GM04503 (cell line): ENCODE measurements at regions not wholly inside any gene's neighbourhood (a gene's known extent, or its start where the extent isn't known, plus 50 kb on each side); places are given as distances from the start of the nearest gene placed in this dataset.
"Not testable (repeated sequence)": the region's sequence is repeated elsewhere in the genome, so short reads cannot be mapped to it uniquely, and the experiment has no call there.

Source experiments
- DNase-seq: peaks from one replicate; pipeline ENCODE4 v3.0.0-alpha.2; 2012; ENCODE audit warnings: low read depth

DNA sequence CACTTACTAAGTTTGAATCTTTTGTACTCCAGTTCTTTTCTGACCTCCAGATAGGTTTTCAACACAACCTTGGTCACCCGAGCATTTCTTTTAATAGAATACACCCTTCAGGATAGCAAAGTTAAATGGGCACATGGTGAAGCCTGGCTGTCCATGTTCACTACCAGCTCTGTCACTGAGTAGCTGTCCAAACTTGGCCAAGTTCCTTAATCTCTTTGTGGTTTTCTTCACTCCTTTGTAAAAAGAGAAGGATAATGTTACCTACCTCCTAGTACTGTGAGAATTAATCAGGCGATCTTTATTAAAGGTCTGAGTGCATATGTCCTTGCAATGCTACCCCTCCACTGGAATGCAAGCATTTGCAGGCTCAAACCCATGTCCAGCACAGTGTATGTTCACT lies 128.1 kb upstream of the PTPRZ1 start:
- DNase-seq = no peak

DNA sequence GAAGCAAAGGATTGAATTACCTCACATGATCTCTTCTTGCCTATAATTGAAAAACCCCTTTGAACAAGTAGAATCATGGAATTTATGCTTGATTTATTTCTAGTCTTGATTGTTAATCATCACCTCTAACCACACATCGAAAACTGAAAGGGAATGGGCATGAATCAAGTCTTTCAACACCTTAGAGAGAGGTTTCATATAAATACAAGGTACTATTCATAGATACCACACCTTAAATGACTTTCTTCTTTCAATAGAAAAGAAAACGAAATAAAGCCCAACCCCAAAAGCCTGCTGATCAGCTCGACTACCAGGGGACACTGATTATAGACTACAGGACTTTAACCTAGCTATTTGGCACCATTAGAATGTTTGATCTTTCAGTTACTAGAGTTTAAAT lies 128.6 kb upstream of the PTPRZ1 start:
- DNase-seq = no peak

DNA sequence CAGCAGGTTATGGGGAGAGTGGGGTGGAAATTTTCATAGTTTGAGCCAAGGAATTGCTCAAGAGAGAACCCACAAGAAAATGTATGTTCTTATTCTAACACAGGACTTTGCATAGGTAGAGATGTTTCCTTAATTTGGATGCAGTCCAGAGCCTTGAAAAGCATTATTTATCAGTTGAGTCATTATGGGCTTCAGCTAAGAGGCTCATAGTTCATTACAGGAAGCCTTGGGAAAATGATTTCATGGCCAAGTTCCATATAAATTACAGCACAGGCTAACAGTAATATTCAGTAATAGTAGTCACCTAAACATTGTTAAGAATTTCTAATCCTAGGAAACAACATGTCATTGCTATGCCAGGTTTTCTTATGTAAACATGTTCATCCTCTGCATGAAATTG lies 131.1 kb upstream of the PTPRZ1 start:
- DNase-seq = no peak

DNA sequence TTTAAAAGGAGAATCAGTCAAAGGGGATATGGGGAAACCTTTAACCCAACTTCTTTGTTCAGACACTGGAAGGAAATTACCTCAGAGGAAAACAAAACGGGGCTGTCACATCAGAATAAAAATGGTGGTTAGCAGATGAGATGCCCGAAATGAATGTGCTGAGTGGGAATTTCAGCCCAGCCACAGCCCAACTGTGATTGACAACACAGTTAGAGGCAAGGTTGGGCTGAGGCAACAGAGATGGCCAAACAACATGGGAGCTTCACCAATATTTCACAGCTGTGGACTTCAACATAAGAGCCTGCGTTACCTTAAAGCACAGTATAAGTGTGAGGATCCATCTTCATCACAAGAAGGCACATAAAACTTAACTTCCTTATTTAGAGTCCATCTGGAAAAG lies 133.5 kb upstream of the PTPRZ1 start:
- no peak for DNase-seq

DNA sequence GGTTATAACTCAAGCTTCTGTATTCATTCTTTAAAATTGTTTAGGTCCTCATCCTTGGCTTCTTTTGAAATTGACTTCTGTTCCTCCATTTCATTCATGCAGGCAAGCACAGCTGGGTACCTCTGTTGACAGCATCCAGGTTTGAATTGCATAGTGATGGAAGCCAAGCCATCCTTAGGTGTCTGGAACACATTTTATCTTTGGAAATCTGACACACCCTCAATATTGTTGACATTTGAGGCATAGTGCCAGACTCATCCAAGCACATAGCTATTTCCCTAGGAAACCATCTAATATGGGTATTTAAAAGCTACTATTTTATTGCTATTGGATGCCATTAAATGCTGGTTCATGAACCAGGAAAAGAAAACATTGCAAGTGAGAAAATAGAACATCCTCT lies 142.1 kb upstream of the PTPRZ1 start:
- no peak for DNase-seq

DNA sequence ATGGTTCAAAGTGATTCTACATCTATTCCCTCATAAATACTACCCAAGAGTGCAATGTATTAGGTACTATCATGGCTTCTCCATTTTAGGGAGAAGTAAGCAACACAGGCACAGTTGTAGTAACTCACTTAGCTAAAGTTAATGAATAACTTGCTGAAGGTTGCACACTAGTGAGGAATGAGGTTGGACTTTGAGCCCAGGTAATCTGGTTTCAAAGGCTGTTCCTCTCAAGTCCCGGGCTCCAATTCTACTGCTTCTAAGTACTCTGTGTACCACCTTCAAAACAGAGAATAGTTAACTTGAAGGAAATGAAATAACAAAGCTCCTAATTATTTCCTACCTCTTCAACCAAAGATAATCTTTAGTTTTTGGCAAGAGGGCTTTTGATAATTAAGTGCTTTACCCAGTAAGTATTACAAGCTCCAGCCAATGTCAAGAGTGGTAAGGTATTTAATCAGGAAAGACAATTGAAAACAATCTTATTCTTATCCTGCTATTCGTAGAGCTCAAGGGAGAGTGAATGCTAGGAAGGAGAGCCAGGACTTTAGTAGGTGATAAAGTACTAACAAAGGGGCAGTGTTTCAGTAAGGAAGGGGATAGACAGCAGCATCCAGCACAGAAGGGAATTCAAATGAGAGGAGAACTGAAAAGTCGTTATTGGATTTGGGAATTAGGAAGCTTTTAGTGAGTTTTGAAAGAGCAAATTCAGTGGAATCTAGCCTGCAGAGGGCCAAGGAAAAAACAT lies 158.2 kb upstream of the PTPRZ1 start:
- DNase-seq = no peak

DNA sequence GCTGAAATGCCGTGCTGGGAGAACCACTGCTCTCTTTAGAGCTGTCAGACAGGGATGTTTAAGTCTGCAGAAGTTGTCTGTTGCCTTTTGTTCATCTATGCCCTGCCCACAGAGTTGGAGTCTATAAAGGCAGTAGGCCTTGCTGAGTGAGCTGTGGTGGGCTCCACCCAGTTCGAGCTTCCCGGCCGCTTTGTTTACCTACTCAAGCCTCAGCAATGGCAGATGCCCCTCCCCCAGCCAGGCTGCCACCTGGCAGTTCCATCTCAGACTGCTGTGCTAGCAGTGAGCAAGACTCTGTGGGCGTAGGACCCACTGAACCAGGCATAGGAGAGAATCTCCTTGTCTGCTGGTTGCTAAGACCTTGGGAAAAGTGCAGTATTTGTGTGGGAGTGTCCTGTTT lies 160.0 kb upstream of the PTPRZ1 start:
- DNase-seq = not testable (repeated sequence)

DNA sequence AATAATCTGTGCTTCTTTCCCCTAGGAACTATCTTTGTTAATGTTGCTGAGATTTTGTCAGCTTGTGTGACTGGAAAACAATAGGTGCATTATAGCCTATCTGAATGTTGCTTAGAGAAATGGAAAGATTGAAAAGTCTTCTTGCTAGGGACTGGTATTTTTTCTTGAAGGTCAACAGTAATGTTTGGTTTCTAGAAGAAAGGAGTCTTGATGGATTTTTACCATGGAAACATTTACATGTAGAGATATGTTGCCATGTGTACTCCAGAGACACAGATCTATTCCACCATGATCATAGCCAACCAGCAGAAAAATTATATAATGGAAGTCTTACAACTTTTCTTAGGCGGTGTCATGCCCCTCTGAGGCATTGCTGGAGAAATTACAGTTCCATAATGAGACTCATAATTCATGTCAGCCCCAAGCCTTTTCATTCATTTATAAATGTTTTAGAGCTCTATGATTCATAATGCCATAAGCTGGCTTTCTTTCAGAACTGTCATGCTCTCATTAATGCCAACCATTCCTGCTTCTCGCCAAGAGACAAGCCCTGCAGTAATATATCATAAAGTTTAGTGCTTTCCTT lies 175.1 kb upstream of the PTPRZ1 start:
- no peak for DNase-seq

DNA sequence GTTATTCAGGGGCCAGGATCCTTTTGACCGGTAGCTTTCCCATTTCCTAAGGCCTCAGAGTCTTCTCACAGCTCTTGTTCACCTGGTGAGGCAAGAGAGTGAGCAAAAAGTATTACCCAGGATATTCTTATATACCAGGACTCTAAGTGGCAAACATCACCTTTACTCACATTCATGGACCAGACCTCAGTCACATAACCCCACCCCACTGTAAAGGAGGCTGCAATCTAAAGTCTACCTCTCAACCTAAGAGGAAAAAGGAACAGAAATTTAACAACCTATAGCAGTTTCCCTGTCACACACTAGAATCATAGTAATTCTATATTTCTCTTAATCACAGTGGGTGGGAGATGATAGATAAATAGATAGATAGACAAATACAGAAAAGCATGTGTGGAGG lies 176.0 kb upstream of the PTPRZ1 start:
- no peak for DNase-seq

DNA sequence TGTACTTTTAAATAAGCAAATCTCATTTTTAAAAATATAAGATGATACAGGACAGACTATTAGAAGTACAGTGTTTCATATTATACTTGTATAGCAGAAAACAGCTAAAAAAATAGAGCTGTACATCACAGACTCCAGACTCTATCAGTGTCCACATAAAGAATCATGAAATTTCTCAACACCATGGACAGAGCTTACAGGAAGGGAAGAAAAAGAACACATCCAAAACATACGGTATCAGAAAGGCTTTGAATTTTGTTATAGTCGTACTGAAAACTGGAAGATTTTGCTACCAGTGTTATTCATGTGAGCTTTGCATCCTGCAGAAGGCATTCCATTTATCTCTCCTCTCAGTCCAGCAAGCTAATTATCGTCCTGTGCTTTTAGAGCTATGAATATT lies 183.2 kb upstream of the PTPRZ1 start:
- DNase-seq = no peak

DNA sequence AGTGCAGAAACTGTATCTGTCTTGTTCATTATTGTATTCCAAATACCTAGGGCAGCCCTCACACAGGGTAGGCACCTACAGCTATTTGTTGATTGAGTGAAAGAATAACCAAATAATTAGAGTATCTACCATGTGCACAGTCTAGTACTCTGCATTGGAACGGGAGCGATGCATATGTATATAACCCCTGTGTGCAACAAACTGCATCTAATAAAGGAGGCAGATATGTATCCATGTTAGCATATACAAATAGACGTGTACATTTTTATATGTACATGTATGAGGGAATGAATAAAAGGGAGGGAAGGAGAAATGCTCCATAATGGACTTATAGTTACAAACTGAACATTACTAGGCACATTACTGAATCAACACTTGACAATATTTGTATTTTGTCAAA lies 191.3 kb upstream of the PTPRZ1 start:
- DNase-seq = no peak

DNA sequence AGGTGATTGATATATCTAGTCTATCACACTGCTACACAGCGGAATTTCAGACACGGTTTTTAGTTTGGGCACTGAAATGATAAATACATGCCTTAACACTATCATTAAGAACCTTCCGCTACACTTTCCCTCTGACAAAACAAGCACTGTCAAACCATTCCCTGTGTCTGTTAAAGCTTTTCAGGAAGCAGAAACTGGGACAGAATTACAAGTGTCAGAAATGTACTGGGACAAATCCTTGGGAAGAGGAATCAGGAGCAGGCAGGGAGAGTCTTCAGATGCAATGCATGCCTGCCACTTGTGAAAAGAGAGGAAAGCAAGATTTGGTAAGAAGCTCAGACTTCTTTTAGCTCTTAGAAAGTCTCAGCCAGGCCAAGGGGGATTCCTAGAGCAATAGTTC lies 196.8 kb upstream of the PTPRZ1 start:
- DNase-seq = no peak

DNA sequence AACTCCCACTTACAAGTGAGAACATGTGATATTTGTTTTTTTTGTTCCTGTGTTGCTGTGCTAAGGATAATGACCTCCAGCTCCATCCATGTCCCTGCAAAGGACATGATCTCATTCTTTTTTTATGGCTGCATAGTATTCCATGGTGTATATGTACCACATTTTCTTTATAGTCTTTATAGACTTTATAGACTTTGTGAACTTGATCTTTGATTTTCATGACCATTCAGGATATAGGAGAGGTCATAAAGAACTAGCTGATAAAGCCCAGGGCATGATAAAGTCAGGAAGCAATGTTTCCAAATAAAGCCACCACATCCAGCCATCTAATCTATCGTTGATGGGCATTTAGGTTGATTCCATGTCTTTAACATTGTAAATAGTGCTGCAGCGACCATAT lies 198.5 kb upstream of the PTPRZ1 start:
- not testable (repeated sequence) for DNase-seq

DNA sequence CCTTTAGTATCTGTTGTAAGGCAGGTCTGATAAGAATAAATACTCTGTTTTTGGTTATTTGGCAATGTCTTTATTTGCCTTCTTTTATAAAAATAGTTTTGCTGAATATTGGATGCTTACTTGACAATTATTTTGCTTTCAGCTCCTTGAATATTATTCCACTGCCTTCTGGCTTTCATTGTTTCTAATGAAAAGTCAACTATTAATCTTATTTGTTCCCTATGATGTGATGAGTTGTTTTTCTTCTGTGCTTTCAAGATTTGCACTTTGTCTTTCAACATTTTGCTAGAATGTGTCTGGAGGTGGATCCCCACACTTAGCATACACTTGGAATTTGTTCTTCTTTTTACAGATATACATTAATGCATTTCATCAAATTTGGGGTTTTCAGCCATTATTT lies 203.8 kb upstream of the PTPRZ1 start:
- no peak for DNase-seq

DNA sequence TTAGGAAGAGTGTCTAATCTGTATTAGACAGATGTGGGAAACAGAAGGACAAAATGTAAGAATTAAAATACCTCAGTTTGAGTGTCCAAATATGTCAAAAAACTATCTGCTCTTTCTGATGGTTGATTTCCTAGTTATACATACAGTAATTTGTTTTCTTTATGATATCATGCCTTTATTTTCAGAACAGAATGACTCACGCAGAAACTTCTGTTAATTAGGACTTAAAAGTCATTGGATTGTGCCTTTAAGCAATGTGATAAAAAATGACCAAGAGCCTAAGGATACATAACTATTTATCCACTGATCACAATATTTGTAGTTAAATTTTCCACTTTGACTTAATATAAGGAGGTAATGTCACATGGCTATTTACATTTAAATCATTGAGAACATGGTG lies 206.7 kb upstream of the PTPRZ1 start:
- DNase-seq = no peak

DNA sequence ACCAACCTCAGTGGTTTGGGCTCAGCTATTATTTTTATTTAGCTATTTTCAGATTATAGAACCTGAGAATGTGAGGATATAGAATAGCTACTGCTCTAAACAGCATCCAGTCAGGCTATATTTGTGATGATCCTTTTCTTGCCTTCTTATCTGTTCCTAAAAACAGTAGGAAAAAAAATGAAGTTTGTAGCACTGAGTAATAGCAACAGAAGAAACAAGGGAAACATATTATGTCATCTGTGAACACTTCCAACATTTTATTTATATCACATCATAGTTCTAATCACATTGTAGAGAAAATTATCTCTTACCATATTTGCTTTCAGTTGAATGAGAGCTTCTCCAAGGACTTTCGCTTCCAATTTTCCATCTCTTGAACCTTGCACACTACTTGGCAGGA lies 229.6 kb upstream of the PTPRZ1 start:
- DNase-seq = no peak

DNA sequence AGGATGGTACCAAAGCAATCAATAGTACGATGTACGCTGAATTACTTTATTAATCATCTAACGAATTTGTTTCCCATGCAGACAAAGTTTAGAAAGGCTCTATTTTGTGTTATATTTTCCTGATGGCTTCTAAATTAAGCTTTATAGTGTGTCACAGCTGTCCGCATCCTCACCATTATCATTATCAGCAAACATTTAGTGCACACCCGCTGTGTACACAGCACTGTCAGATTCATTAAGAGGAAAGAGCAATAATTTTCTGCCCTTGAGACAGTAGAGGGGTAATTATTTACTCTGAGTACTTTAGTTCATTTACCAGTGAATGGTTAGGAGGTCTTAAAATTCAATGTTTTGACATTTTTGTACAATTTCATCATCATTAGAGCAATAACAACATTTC lies 233.3 kb upstream of the PTPRZ1 start:
- no peak for DNase-seq

DNA sequence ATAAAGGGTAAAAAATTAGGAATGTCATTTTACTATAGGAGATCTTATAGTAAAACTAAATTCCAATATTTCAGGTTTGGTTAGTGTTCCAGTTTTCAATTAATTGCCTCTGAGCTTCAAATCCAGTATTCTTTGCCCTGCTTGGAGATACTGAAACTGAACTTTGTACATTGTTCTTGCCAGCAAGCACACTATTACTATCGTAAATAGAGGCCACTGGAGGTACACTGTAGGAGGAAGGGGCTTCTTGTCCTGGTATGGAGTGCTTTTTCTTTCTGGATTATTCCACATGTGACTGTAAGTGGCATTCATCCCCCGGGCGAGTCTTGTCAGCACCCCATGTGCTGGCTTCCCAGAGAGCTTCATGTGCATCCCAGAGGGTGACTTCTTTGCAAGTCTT lies 234.7 kb upstream of the PTPRZ1 start:
- no peak for DNase-seq

DNA sequence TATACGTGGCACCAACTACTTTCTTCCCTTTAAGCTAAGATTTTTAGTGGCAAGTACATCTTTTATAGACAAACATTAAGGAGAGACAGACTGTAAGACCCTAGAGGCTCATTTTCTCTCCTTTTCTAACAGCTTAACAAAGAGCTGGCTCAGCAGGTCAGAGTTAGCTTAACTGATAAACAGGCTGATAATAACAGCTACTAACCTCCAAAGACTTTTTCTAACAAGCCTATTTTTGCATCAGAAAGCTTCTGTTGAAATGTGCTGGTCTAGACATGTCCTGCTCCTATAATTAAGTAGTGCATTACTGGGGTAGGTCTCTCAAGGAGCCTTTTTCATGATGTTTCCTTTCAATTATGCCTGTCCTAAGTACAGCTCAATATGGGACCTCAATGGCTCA lies 238.2 kb upstream of the FAM3C start:
- DNase-seq = no peak

DNA sequence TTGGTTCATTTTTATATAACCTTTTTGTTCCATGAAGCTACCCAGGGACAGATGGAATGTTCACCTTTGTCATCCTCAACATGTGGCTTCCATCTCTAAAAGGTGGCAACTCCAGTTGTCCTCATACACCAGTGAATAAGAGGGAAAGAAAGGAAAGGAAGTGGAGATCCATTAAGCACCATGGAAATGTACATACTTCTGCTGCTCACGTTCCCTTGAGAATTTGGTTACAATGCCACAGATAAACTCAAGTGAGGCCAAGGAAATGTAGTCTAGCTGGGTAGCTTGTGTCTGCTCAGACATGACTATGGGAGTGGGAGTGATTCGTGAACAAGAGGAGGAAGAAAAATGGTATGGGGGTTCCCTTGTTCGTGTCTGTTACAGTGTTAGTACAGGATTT lies 237.1 kb upstream of the FAM3C start:
- DNase-seq = no peak

DNA sequence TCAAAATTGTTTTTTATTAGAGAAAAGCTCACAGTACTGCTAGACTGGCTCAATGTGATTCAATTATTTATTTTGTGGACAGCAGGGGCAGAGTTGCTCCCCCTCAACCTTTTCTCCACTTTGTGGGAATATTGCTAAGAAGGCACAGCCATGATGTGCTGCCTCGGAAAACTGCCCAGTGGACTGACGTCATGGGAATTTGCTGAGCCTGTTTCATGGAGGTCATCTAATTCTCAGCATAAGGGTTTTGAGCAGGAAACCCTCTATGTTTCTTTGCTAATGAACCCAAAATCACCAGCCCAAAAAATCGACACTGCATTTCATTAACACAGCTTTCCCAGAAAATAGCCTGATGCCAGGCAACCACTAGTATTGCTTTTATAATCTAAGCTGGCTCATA lies 228.8 kb upstream of the FAM3C start:
- DNase-seq = no peak

DNA sequence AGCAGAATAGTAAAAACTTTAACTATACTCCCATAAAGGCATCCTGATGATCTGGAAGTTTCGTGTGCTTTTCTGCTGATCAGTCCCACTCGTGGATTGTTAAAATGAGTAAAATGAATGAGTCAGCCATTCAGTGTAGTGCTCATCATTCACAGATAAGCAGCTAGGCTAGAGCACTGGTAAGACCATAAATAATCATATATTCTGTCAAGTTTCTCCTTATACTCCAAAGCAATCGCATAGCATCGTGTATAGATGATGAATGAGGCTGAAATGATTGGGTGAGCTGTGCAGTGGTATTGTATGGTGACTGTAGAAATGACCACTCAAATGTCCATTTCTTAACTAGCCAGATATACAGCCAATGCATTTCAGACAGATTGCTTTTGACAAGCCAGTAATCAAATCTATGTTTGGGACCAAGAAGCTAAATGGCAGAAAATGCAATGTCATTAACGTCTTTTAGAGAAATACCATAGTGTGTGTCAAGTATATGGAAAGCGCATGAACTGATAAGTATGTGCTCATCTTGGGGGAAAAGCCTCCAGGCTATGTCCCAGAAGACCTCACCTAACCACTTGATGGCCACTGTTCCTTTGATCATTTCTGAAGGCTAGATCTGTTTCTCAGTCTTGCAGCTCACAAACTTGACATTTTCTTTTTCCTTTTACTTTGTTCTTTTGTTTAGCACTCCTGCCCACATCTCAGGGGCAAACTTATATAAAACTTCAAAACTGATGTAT lies 227.2 kb upstream of the FAM3C start:
- DNase-seq = no peak

DNA sequence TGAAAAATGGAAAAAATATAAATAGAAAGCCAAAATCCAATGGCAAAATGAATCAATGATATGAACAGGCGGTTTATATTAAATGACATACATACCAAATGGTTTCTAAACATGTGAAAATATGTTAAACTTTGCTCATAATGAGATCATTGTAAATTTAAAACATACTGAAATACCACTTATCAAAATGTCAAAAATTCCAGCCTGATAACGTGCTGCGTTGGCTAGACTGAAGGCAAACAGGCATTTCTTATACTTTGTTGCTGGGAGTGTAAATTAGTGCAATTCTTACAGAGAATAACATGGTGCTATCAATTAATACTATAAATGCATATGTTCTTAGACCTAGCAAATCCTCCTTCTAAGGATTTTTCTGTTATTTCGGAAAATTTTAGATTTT lies 225.8 kb upstream of the FAM3C start:
- DNase-seq = no peak
